CD1c-positive myeloid dendritic cell (primary cell): ENCODE measurements at regions not wholly inside any gene's neighbourhood (a gene's known extent, or its start where the extent isn't known, plus 50 kb on each side); places are given as distances from the start of the nearest gene placed in this dataset.

Experiments used
- DNase-seq: peaks from one replicate; pipeline ENCODE4 v3.0.0-alpha.2; 2016; ENCODE audit errors: extremely low spot score

- no peak for DNase-seq
Observed at GRCh38 chr2:6728156-6728555, 137.6 kb downstream of the CMPK2 start.

DNA sequence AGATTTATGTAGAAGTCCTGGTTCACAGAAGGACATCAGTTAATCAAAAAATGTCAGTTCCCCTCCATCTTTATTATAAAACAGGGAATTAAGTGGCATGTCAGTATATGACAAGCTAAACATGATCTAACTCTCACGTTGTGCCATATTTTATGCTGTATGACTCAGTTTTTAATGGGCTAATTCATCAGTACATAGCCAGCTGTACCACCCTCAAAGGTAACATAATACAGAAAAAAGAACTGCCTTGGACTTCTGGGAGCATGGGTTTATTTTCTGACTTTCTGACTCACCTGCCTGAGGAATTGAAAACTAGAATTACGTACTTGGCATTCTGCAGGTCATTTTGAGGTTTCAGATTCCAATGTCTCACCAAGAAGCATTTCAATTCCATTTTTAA lies 135.7 kb downstream of the CMPK2 start:
- DNase-seq: no peak

GRCh38 chr2:6730649-6731532 lies 134.8 kb downstream of the CMPK2 start:
- no peak for DNase-seq

GRCh38 chr2:6739547-6739946 lies 126.2 kb downstream of the CMPK2 start:
- DNase-seq: no peak

- no peak for DNase-seq
Observed at GRCh38 chr2:6741229-6741628, 124.5 kb downstream of the CMPK2 start.

- no peak for DNase-seq
Observed at GRCh38 chr2:6744038-6744437, 121.7 kb downstream of the CMPK2 start.

DNA sequence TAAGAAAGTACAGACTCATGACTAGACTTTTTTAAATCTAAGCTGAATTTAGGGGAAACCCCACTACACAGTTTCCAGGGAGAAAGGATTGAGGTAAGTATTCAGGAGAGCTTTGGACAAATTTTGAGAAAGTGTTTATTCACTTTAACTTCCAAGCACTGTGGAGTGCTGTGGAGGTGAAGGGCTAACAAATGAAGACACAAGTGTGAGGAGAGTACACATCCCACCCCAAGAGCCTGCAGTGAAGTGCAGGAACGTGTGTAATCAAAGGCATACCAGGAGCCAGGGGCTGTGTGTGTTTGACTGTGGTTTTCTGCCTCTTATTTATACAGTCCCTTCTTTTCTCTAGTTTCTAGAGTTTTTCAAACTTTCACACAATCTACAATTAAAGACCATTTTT lies 118.3 kb downstream of the CMPK2 start:
- no peak for DNase-seq

- DNase-seq: no peak
Observed at GRCh38 chr2:6748406-6749067, 117.2 kb downstream of the CMPK2 start.

DNA sequence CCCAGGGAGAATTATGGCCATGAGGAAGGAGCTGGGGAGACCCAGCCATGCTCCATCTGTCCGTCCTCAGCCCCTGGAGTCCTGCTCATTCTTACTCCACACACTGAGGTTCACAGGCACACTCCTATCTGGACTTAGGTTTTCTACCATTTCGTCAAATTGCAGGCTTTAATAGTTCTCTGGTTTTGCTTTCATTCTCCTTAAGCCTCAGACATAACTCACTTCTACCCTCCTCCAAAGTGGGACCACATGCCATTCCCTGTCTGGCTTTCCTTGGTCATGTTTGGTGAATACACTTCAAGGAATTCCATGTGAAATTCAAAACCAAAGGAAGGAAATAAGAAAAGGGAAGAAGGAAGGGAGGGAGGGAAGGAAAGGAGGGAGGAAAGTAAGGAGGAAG lies 115.7 kb downstream of the CMPK2 start:
- DNase-seq: no peak

GRCh38 chr2:6750411-6751158 lies 115.1 kb downstream of the CMPK2 start:
- no peak for DNase-seq

DNA sequence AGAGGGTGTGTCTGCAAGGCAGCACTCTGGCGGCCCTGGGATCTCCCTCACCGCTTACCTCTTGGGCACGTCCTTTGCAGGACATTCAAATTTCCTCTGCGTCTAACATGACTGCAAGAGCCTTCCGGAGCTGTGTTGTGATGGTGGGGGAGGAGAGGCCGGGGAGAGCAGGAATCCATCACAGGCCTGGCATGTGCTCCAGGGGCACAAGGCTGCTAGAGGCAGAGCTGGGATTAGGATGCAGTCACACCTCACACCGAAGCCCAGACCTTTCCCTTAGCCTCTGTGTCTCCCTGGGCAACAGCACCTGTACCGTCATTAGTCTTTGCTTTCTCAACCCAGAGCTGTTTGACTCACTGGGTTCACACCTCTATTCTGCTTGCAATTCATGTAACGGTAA lies 111.3 kb downstream of the CMPK2 start:
- no peak for DNase-seq

DNA sequence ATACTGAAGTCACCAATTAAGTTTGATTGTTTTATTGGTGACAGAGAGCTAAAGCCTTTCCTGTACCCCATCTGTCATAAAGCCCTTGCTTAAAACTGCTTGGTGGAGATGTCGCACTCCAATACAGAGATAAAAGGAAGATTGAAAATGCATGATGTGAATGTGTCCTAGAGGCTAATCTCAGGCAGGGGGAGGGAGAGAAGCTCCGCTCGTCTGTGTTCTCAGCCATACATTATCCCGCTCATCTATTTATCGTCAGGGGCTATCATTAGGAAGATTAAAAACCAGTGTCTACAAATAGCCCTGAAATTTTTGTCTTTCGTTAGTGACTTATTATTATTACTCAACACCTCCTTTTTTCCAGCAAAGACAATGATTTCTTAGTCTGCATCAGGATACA lies 110.3 kb downstream of the CMPK2 start:
- DNase-seq: no peak

GRCh38 chr2:6757215-6757614 lies 108.5 kb downstream of the CMPK2 start:
- no peak for DNase-seq

DNA sequence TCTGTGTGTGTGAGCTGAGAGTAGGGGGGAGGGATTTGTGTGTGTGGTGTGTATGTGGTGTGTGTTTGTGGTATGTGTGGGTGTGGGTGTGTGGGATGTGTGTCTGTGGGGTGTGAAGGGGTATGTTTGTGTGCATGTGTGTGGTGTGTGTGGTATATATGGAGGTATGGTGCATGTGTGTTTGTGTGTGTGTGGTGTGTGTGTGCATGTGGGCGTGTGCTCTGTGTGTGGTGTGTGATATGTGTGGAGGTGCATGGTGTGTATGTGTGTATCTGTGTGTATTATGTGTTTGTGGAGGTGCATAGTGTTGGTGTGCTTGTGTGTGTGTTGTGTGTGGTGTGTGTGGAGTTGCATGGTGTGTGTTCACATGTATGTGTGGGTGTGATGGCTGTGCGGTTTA lies 106.0 kb downstream of the CMPK2 start:
- DNase-seq: no peak

- DNase-seq: no peak
Observed at GRCh38 chr2:6760132-6760531, 105.6 kb downstream of the CMPK2 start.

DNA sequence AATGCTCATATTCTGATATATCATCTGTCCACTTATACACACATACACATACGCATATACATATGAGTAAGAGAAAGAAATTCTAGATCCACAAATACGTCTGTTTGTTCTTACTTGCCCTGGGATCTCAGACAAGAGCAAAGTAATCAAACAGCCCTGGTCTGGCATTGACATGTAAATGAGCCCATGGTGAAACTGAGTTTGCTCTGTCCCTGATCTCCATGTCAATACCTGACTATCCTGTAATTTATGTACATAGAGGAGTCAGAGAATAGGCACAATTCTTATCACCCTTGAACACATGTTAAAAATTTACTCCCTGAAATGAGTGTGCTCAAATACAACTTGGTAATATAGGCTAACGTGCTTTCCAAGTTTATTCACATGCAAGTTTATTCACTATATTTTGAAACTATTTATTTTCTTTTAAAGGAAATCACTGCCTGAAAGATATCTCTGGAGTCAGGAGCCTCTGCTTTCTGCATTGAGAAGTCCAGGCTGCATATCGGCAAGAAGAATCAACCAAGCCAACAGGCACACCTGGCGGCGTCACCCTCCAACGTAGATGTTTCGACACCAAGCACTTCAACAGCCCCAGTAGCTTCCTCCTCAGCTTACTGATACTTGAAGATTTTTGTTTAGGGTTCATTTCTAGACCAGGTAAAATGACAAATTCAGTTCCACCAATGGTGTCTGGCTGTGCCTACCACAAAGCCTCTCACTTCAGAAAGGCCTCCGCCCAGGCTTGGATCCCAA lies 100.6 kb downstream of the CMPK2 start:
- no peak for DNase-seq

GRCh38 chr2:6769346-6769745 lies 96.4 kb downstream of the CMPK2 start:
- no peak for DNase-seq

GRCh38 chr2:6770006-6770405 lies 95.7 kb downstream of the CMPK2 start:
- no peak for DNase-seq

DNA sequence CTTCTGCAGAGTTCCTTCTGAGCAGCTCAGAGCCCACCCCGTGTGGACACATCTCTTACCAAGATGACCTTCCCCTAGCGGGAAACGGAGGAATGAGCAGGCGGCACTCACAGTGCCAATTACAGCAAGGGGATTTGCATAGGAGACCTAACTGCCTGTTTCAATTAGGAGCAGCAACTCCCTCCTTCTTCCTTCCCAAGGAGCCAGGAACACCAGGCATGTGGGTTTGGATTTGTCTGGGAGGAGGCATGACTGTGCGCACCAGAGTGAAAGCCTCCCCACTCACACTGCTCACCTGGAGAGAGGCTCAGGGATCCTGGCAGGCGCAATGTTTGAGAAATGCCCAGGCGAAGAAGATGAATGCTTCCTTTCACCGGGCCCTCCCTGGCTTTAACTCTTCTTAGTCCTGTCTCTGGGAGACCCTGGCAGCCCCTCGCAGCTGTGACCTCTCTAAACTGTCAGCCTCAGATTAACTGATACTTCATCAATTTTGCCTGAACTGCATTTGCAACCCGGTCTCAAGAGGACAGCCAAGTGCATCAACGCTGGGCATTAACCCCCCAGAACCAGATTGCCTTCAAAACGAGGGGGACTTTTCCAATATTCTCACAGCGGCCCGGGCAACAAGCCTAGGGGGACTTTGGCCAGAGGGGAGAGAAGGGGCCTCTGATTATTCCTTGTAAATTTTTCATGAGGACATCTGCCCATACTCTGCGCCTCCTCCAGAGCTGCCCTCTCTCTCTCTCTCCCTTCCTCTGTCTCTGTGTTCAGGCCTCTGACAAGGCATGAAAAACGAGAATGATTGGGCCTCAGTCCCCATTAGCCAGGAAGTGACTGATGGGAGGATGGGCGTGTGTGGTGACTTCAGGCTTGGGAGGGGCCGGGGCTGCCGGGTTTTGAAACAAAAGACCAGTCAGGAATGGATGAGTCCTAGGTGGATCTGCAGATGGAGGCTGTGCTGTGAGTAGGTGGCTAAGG lies 93.8 kb downstream of the CMPK2 start:
- DNase-seq: no peak

GRCh38 chr2:6773007-6773693 lies 92.6 kb downstream of the CMPK2 start:
- DNase-seq: peak; percentile 62
